ENCODE measurements at regions not wholly inside any gene's neighbourhood (a gene's known extent, or its start where the extent isn't known, plus 50 kb on each side); places are given as distances from the start of the nearest gene placed in this dataset.
"Not testable (repeated sequence)": the region's sequence is repeated elsewhere in the genome, so short reads cannot be mapped to it uniquely, and the experiment has no call there.

DNA sequence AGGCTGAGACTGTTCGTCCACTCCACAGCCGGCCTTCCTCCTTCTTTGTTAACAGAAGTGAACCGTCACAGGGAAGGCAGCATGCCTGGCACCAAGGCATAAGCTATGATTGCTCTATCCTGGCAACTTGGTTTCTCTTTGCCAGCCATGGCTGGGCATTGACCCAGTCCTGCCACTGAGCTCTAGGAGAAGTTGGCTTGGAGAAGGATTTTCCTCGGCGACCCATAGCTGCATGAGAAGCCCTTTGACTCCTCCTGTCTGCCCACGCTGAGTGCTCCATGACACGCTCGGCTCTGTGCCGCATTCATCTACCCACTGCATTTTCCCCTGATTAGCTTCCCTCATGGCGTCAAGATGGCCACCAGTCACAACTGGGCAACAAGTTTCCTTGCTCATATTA, 111.8 kb upstream of the EXOC2 start:
- DNase-seq (ENCODE audit: low spot score): no peak

DNA sequence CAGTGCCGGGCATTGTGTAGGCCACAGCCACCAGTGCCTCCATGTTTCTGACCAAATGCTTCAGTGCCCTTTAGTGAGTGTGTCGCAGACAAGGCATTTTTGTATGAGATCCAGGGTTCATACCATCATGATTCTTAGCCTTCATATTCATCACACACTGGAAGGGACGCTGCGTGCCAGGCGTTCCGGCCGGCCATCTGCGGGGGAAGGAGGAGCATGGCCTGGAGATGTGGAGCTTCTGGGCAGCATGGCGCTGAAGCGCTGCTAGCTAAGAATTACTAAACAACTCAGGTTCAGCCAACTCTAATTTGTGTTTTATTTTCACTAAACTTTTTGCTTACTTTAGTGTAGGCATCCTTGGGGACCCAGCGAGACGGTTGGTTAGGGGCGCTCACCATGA, 111.4 kb upstream of the EXOC2 start:
- DNase-seq (ENCODE audit: low spot score): no peak

DNA sequence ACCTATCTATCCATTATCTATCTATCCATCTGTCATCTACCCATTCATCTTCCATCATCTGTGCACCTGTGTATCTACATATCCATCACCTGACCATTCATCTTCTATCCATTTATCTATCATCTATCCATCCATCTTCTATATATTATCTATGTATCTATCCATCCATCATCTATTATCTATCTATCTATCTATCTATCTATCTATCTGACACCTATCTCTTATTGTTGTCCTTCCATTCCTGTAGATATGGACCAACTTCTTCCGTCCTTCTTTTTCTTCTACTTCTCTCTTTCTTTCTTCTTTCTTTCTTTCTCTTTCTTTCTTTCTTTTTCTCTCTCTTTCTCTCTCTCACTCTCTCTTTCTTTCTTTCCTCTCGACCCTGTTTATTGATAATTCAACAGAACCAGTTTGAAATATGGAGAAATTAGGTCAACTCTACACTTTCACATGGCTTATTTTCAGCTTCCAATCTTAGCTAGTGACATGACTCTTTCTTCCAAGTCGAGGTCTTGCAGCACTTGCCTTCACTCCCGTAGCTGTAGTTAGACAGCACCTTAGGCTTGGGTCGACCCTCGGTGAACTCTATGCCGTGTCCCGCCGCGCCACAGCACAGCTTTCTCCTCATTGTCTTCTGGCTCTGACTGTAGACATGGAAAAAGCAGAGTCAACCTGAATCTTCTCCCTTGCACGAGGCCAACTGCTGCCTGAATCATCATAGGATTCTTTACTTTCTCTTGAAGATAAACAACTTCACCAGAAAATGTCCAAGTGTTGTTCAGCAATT, 110.4 kb upstream of the EXOC2 start:
- DNase-seq (ENCODE audit: low spot score): no peak

DNA sequence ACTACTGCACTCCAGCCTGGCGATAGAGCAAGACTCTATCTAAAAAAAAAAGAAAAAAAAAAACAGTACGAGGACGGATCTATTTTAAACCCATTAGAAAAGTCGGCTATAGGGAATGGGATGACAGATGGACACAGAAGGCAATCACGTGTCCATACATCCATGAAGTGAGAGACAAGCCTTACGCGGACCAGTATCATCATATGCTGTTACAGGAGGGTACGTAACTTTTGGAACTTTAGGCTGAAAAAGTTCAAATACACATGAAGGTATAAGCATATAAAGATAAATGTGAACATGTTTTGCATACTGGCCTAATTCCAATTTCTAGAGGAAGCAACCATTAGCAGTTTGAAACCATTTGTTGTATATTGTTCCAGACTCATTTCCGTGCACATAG, 109.8 kb upstream of the EXOC2 start:
- no peak for DNase-seq (ENCODE audit: low spot score)

DNA sequence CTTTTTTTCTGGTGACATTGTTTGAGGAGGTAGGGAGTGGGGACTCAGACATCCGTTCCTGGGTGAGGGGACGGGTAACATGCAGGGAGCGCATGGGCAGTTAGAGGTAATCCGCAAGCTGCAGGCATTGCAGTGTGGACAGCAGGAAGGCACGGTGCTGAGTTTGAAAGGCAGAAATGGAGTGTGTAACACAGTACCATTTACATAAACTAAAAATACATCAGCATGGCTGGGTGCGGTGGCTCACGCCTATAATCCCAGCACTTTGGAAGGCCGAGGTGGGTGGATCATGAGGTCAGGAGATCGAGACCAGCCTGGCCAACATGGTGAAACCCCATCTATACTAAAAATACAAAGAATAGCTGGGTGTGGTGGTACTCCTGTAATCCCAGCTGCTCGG, 109.3 kb upstream of the EXOC2 start:
- not testable (repeated sequence) for DNase-seq (ENCODE audit: low spot score)

DNA sequence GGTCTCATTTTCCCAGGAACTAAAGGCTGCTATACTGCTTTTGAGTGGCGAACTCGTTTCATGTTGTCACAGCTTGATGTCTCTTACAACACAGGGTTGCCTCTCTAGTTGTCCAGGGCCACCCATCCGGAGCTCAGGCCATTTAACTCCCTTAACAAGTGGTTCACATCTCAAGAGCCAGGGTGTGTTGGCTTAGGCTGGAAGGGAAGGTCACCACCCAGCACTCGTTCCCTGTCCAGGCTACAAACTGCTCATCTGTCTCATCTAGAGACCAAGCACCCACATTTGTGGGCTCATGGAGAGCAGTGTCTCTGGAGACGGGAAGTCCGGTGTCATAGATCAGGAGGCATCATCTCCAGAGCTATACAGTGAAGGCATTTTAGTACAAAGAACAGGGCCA, 106.8 kb upstream of the EXOC2 start:
- DNase-seq (ENCODE audit: low spot score): no peak

DNA sequence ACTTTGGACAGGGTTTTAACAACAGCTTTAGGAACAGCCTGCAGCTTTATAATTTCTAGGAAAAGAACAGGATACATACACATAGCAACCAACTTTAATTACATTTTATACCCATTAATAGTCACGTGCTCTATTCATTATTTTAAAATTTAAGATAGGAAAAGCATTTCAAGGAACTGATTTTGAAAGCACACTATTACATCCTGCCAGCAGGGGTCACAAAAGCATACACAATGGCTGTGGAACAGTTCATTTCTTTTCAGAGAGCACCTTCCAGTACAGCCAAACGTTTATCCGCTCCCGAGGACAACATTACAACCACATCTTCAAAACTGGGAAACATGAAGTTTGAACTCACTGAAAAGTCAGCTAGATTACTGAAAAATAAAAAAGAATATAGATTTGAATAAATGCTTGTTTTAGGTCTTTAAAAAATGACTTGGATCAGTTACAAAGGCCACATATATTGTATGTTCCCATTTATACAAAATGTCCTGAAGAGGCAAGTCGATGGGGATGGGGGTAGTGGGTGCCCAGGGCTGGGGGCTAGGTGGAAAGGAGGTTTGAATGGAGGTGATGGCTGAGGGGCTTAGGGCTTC, 104.6 kb upstream of the EXOC2 start:
- no peak for DNase-seq (ENCODE audit: low spot score)

DNA sequence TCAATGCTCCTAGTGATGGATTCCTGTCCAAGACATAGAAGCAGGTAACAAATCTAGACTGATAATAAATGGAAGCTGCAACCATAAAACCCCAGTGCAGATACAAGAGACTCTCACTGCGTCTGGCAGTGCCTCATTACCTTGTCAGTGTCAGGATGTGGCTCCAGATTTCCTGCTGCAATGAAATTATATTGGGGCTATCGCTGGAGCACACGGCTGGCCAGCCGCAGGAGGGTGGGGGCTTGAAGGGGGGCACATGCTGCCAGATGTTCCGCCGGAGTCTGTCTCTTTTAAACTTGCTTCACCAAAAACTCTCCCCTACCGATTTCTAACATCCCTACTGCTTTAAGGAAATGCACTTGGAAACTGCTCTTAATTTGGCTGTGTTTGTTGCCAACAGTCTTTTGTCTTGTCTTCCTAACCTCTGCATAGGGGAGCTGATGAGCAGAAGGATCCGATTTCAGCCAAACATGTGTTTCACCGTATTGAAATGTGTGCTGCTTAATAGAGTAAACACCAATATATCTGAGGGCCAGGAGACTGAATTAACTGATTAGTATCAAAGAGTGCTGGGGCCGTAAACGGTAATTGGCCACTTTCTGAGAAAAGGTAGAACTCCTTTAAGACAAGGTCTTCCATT, 102.2 kb upstream of the EXOC2 start:
- no peak for DNase-seq (ENCODE audit: low spot score)

DNA sequence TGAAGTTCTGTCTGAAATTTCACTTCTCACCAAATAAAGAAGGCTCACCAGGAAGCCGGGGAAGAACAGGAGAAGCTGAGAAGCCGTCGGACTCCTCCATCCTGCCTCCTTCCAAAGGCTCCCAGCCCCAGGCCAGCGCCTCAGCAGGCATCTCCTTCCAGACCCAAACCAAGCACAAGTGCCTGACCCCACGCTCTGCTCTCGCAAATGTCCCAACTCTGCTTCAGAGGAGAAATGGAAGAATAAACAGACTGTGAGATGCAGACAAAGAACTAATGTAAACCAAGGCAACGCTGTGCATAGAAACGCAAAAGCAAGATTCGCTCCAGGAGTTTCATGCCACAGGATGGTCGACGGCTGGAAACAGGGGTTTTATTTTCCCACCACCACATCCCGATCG, 100.3 kb upstream of the EXOC2 start:
- DNase-seq (ENCODE audit: low spot score): no peak

DNA sequence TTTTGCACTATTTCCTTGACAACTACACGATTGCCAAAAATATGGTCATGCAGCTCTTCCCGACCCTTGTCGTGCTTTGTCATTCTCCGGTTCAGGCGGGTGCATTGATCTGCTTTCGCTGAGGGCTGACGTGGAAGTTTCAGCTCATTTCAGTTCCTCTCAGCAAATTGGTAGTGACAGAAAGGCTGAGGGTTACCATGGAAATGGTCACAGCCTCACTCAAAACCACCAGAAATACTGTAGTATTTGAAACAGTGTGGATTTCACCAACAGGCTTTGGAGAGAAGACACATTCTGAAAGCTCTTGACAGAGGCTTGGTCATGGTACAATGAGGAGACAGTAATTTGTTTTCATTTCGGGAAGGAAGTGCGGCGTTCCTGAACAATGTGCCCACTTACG, 99.7 kb upstream of the EXOC2 start:
- no peak for DNase-seq (ENCODE audit: low spot score)

DNA sequence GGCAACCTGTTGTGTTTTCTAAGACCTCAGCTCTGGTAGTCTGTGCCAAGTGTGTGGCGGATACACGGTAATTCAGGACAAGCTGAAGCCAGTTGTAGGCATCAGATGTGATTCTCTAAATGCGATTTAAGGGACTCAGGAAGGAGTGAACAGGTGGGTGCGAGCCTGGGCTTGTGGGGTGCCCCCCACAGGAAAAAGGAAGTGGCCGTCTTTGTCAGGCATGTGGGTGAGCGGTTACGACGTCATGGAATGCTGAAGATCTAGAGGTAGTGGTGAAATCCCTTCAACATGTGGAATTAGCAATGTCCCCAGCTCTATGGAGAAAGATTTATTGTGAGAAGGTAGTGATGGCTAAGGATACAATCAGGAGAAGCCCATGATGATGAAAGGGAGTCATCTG, 95.1 kb upstream of the EXOC2 start:
- DNase-seq (ENCODE audit: low spot score): no peak

DNA sequence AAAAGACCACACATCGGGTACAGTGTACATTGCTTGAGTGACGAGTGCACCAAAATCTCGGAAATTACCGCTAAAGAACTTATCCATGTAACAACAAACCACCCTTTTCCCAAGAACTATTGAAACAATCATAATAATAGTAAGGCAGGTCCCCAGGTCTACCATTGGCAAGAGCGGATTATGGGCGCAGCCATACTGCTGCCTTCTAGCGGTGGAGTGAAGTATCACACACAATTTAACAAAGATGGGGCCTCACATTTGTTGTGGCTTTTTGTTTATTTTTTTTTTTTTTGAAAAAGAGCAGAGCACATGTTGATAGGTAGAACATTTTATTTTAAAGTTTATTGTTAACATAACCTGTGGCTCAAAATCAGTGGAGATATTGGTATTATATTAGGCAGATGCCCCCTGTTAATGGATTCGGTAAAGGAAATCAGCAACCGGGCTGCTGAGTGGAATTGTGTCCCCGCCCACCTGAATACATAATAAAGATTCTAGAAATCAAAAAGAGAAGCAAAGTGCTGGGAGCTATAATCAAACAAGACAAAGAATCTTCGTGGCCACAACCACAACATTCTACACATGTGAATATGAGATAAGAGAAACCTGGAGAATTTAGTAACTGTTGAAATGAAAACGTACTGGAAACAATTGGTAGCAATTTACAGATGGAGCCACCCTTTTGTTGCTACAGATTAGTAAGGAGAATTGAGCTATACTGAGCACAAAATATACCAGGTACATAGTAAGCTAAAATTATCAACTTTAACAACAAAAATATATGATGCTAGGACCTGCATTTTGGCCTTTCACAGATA, 94.2 kb upstream of the EXOC2 start:
- peak; percentile 33 for DNase-seq (ENCODE audit: low spot score)

DNA sequence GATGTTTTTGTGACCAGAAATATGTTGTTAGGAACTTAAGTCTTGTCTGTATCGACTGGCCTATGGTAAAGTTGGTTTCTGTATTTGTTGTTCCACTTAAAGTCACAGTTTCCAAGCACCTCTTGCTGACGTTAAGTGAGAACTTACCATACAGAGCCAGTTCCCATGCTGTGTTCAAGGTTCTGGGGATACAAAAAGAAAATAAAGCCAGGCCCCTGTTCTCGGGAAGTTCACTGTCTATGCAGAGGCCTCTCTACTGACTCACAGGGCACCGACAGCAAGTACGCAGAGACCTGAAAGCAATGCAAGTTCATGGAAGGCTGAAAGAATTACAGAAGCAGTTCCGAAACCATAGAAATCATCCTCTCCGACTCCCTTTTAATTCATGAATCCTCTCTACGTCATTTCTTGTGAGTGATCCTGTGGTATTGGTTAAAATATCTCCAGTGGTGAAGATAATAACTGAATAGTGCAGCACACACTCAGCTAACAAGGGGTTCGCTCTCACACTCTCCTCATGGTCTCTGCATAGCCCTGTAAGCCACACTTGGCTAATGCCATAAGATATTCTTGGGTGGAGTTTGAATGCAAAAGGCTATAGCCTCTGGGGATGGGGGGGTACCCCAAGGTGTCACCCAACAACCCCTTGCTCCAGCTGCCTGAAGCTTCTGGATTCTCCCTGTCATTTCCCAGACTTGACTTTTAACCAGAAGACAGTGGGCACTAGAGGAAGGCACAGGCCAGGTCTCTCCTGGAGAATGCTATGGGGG, 91.2 kb upstream of the EXOC2 start:
- no peak for DNase-seq (ENCODE audit: low spot score)

DNA sequence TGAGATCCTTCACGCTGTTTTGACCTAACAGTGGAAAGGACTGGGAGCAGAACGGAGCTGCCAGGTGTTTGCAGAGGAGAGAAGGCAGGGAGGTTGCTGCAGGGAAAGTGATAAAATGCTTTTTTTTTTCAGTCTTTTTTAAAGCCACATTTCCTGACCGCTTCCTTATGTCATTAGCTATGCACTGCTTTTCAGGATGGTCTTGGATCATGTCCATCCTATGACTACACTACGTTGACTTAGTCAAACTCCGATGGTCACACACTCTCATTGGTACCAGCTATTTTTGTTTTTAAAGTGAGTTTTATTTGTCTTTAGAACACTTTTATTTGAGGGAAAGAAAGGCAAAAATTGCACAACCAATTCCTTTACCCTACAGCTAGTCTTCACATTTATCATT, 89.2 kb upstream of the EXOC2 start:
- DNase-seq (ENCODE audit: low spot score): no peak

DNA sequence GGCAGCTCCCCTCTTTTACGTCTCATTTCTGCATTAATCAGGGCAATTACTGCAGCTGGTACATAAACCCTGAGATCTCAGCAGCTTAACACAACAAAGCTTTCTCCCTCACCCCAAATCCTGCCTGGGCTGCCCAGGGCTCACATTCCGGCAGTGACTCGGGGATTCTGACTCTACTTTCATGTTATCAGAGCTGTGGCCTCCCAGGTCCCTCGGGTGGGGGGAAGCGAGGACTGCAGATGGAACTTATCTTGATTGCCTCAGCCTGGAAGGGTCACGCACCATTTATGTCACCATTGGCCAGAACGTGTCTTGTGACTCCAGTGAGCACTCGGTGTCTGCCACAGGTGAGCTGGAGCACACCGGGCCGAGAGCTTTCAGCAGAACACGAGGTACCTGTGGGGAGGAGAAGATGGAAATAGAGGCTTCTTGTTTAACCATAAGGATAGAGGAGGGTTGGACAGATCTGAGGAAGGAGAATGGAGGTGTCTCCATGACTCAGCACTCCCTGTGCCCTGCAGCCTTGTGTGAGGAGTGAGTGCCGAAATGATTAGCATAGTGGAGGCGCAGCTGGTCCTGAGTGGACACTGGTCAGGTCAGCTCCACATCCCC, 88.5 kb upstream of the EXOC2 start:
- no peak for DNase-seq (ENCODE audit: low spot score)

DNA sequence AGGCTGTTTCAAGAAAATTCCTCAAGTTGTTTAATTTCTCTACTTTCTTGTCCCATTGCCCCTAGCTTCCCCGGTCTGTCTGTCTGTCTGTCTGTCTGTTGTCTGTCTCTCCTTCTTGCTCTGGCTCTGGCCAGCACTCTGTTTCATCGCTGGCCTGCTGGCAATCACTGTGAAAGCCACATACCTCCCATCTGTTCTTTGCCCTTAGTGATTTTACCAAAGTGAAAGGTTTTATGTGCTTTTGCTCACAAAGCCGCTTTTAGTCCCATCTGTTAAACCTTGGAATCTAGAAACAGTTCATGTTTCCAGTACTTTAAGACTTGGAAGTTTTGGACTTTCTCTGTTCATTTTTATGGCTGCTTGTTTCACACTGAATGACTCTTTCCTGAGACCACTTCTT, 87.8 kb upstream of the EXOC2 start:
- DNase-seq (ENCODE audit: low spot score): no peak

DNA sequence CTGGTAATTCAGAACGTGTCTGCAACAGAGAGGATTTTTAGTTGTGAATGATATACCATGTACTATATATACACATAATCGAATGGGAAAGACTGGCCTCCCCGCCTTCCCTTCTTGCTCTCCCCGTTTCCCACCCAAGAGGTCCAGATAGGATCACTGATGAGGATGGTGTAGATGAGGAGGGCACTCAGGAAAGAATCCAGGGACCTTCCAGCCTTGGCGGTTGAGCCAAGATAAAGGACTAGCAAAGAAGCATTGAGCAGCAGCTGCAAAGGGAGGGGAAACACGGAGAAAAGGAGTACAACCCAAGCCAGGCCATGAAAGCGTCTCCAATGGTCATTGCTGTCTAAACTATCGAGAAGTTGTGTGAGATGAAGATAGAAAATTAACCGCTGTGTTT, 84.0 kb upstream of the EXOC2 start:
- DNase-seq (ENCODE audit: low spot score): no peak

DNA sequence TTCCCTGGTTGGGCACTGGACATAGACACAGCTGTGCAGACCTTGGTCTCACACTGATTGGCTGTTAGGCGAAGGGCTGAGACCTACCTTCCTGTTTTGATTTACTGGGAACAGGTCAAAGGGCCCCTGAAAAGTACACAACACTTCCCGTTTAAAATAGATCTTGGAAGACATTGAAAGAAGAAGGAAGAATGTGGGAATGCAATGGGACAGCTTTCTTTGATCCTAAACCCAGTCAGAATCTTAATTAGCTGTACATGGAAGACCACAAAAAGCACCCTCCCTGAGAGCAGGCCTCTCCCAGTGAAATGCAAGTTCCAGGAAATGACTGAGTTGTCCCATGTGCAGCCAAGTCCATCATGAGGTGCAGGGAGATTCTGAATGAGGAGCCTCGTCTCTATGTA, 83.6 kb upstream of the EXOC2 start:
- DNase-seq (ENCODE audit: low spot score): no peak

DNA sequence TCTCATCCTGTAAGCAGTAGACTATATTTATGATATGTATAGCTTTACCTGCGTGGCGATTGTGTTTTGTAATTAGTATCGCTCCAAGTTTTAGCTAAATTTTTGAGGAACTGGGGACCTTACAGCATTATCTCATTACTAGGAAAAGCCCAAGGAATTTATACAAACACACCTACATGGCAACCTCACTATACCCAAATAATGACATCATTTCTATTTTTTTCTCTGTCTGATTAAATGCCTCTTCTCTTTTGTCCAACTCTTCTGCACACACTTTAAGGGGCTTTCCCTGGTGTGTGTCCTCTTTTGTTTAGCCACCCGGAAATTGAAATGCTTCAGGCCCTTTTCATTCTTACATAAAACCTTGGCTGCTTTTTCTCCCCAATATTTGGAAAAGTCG, 82.9 kb upstream of the EXOC2 start:
- DNase-seq (ENCODE audit: low spot score): no peak

DNA sequence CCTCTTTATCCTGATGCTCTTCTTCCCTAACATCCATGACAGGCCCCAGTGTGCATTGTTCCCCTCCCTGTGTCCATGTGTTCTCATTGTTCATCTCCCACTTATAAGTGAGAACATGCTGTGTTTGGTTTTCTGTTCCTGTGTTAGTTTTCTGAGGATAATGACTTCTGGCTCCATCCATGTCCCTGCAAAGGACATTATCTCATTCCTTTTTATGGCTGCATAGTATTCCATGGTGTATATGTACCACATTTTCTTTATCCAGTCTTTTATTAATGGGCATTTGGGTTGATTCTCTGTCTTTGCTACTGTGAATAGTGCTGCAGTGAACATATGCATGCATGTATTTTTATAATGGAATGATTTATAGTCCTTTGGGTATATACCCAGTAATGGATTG, 78.7 kb upstream of the EXOC2 start:
- not testable (repeated sequence) for DNase-seq (ENCODE audit: low spot score)

DNA sequence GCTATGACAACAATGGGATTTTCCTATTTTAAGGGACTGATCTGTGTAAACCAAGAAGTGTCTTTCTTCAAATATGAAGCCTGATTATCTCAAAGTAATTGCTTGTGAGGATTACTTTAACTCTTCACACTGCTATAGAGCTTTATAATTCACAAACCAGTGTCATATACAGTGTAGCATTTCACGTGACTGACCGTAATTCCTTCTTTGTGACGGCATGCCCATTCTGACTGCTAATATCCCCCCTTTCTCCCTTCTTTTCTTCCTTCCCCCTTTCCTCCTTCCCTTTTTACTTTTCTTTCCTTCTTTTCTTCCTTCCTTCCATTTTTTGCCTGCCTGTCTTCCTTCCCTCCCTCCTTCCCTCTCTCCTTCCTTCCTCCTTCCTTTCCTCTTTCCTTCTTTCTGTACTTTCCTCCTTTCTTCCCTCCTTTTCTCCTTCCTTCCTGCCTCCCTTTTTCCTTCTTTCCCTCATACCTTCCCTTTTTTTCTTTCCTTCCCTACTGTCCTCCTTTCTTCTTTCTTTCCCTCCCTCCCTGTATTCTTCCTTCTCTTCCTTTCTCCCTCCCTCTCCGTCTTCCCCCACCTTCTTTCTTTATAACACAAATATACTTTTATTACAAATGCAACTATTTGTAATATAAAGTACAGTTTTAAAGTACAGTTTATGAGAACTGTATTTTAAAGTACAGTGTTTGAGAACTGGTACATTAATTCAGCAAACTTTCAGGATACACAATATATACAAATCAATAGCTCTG, 75.0 kb upstream of the EXOC2 start:
- no peak for DNase-seq (ENCODE audit: low spot score)

All from HuH-7.5 (cell line).